ENCODE measurements at regions not wholly inside any gene's neighbourhood (a gene's known extent, or its start where the extent isn't known, plus 50 kb on each side); places are given as distances from the start of the nearest gene placed in this dataset.
"Not testable (repeated sequence)": the region's sequence is repeated elsewhere in the genome, so short reads cannot be mapped to it uniquely, and the experiment has no call there.

DNA sequence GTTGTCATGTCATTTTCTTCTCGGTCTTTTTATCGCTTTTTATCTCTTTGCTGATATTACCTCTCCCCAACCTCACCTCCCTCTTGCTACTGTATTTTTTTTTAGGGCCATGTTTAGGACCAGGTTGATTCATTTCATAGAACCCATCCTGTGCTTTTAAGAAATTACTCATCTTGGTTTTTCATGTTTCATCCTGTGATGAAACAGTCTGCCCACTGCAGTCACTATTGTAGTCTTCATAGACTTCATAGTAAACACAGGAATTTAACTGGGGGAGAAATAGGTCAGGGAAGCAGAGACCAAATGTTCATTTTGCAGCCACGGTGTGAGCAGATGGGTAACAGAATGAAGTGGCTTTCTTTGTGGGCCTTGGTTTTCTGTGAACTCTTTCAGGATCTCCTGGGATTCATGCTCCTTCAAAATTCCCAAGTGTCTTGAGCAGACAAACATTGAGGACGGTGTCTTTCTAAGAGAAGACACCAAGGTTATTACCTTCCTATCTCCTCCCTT lies 161.8 kb downstream of the NAA11 start:
- TF ChIP-seq POLR2AphosphoS5 (IDR thresholded peaks at IDR 0.05) = no peak
- TF ChIP-seq POLR2A (IDR thresholded peaks at IDR 0.05) = no peak
- TF ChIP-seq, protein P1, sequence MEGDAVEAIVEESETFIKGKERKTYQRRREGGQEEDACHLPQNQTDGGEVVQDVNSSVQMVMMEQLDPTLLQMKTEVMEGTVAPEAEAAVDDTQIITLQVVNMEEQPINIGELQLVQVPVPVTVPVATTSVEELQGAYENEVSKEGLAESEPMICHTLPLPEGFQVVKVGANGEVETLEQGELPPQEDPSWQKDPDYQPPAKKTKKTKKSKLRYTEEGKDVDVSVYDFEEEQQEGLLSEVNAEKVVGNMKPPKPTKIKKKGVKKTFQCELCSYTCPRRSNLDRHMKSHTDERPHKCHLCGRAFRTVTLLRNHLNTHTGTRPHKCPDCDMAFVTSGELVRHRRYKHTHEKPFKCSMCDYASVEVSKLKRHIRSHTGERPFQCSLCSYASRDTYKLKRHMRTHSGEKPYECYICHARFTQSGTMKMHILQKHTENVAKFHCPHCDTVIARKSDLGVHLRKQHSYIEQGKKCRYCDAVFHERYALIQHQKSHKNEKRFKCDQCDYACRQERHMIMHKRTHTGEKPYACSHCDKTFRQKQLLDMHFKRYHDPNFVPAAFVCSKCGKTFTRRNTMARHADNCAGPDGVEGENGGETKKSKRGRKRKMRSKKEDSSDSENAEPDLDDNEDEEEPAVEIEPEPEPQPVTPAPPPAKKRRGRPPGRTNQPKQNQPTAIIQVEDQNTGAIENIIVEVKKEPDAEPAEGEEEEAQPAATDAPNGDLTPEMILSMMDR (IDR thresholded peaks at IDR 0.05 in 8 of 11, conservative IDR thresholded peaks at IDR 0.05 in 3 of 11) = no peak
- Histone ChIP-seq H3K4me1 (no peaks in the 10 kb centered on the region), H3K9me3 (peaks cover 0 to 20% (median 8%) of the 10 kb centered on the region in 8 donors), H3K27me3 (replicated peaks in 1 of 7) (no peaks in the 10 kb centered on the region), H3K4me3 (no peak overlapping the region), H3K27ac (no peak overlapping the region), H3K36me3 (no peaks in the 10 kb centered on the region)
- 74 to 87% (median 81%) methylated on average over 4 of the region's 4 CpGs for WGBS, 5 donors
- no peak for DNase-seq
- intact Hi-C loops (cut with DNase I; ENCODE audit: low total_unique reads) = no loop called here

GRCh38 chr4:79160962-79161361 lies 164.9 kb downstream of the NAA11 start:
- Histone ChIP-seq H3K27me3 (replicated peaks in 1 of 7) (no peaks in the 10 kb centered on the region), H3K9me3 (peaks cover 0 to 6% (median 0%) of the 10 kb centered on the region in 8 donors), H3K36me3 (no peaks in the 10 kb centered on the region), H3K27ac (no peak overlapping the region), H3K4me3 (no peak overlapping the region), H3K4me1 (no peaks in the 10 kb centered on the region)
- DNase-seq = no peak
- TF ChIP-seq, protein P1 (IDR thresholded peaks at IDR 0.05 in 8 of 11, conservative IDR thresholded peaks at IDR 0.05 in 3 of 11) = no peak
- TF ChIP-seq POLR2A (IDR thresholded peaks at IDR 0.05) (no peak), POLR2AphosphoS5 (IDR thresholded peaks at IDR 0.05) (no peak)
- 86 to 94% (median 90%) methylated on average over 2 of the region's 2 CpGs for WGBS, 5 donors
- intact Hi-C loops (cut with DNase I; ENCODE audit: low total_unique reads) = no loop called here

GRCh38 chr4:79158705-79159104 lies 167.2 kb downstream of the NAA11 start:
- H3K4me1 ChIP-seq; H3K27ac ChIP-seq; DNase-seq; H3K4me3 ChIP-seq; H3K36me3 ChIP-seq; H3K9me3 ChIP-seq; H3K27me3 ChIP-seq (replicated peaks in 1 of 7); intact Hi-C loops (cut with DNase I; ENCODE audit: low total_unique reads): not testable (repeated sequence)
- 75 to 88% (median 79%) methylated on average over 2 of the region's 2 CpGs for WGBS, 5 donors

GRCh38 chr4:79155336-79155735 lies 170.5 kb downstream of the NAA11 start:
- WGBS, 5 donors = 59 to 73% (median 67%) methylated on average over 3 of the region's 3 CpGs
- intact Hi-C loops (cut with DNase I; ENCODE audit: low total_unique reads) = no loop called here
- no peaks in the 10 kb centered on the region for H3K27me3 ChIP-seq (replicated peaks in 1 of 7)

More at GRCh38 chr4:79155336-79155735, 170.5 kb downstream of the NAA11 start:
- Histone ChIP-seq H3K27ac (no peak overlapping the region), H3K9me3 (peaks cover 0 to 17% (median 11%) of the 10 kb centered on the region in 8 donors), H3K4me1 (no peaks in the 10 kb centered on the region), H3K36me3 (no peaks in the 10 kb centered on the region), H3K4me3 (no peak overlapping the region)
- TF ChIP-seq POLR2A (IDR thresholded peaks at IDR 0.05) (no peak), POLR2AphosphoS5 (IDR thresholded peaks at IDR 0.05) (no peak)
- TF ChIP-seq, protein P1 (IDR thresholded peaks at IDR 0.05 in 8 of 11, conservative IDR thresholded peaks at IDR 0.05 in 3 of 11) = no peak
- no peak for DNase-seq
